Stomach (tissue), 4 donors: ENCODE measurements at regions not wholly inside any gene's neighbourhood (a gene's known extent, or its start where the extent isn't known, plus 50 kb on each side); places are given as distances from the start of the nearest gene placed in this dataset.

Source experiments
- CTCF ChIP-seq, 7 experiments: fragments of 450-650 bp in 4 of 7; fragments of 200-600 bp in 3 of 7; sonication (generic) in 3 of 7; IDR thresholded peaks; one replicate each; pipeline ENCODE4 v1.5.1; 2016 to 2019; ENCODE audit warnings: antibody characterized with exemption in 7 of 7, control low read depth in 2 of 7, mild to moderate bottlenecking in 1 of 7
- EP300 ChIP-seq: sonication (generic); formaldehyde crosslinking; IDR thresholded peaks from one replicate; pipeline ENCODE4 v1.6.1; 2017; ENCODE audit warnings: antibody characterized with exemption
- POLR2A ChIP-seq, 4 donors: fragments of 450-650 bp; IDR thresholded peaks; one replicate each; pipeline ENCODE4 v1.6.1; 2016; ENCODE audit warnings: antibody characterized with exemption in 4 of 4, control low read depth in 2 of 4, mild to moderate bottlenecking in 1 of 4, moderate library complexity in 1 of 4
- POLR2AphosphoS5 ChIP-seq, 3 donors: sonication (generic); formaldehyde crosslinking; IDR thresholded peaks; one replicate each; pipeline ENCODE4 v1.6.1; 2016; ENCODE audit warnings: antibody characterized with exemption in 3 of 3

DNA sequence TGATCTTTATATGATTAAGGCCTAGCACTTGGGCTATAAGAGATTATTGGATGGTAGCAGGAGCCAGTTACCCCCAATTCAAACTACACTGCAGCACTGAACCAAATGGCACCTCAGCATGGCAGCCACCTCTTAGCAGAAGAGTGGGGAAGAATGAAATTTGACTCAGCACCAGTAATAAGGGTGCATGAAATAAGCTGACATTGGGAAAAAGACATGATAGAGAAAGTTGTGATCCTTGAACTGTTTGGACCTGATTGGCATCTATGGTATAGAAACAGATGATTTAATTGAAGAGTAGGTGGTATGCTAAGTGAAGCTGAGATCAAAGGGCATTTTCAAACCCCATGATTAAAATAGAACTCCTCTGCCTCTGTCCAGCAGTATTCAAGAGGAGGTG is 389.5 kb downstream of the FOXG1 start:
- no peak for TF ChIP-seq CTCF (IDR thresholded peaks at IDR 0.05)
- no peak for TF ChIP-seq POLR2A (IDR thresholded peaks at IDR 0.05)
- TF ChIP-seq EP300 = no peak
- no peak for TF ChIP-seq POLR2AphosphoS5 (IDR thresholded peaks at IDR 0.05)
